ENCODE measurements at regions not wholly inside any gene's neighbourhood (a gene's known extent, or its start where the extent isn't known, plus 50 kb on each side); places are given as distances from the start of the nearest gene placed in this dataset.

GRCh38 chr1:68565923-68566322 lies 69.0 kb upstream of the DEPDC1 start (continued):
- no peak for TF ChIP-seq USF2 (CRISPR knock-in tag; IDR thresholded peaks at IDR 0.05)
- TF ChIP-seq E2F5 (CRISPR knock-in tag; IDR thresholded peaks at IDR 0.05), result no peak
- TF ChIP-seq ATF6 (CRISPR knock-in tag; IDR thresholded peaks at IDR 0.05), result no peak
- TF ChIP-seq MYBL2 (CRISPR knock-in tag; IDR thresholded peaks at IDR 0.05), result no peak

- H3K27ac Mint-ChIP-seq, result no peak overlapping the region
- no peaks in the 10 kb centered on the region for H3K27me3 Mint-ChIP-seq (ENCODE audit: low read depth)
- DNase-seq (ENCODE audit: low spot score) (no peak), ATAC-seq (no peak)
- no peaks in the 10 kb centered on the region for H3K9me3 Mint-ChIP-seq
- H3K4me3 Mint-ChIP-seq, result no peak overlapping the region
- CTCF ChIA-PET, result no interaction called here
- POLR2A ChIA-PET, result no interaction called here
- H3K36me3 Mint-ChIP-seq, result no peaks in the 10 kb centered on the region
- H3K4me1 Mint-ChIP-seq, result peaks cover 5% of the 10 kb centered on the region
- no peak for TF ChIP-seq ERG (CRISPR knock-in tag; IDR thresholded peaks at IDR 0.05)
Observed at GRCh38 chr1:68570871-68571270, 74.0 kb upstream of the DEPDC1 start.

GRCh38 chr1:68571454-68572235 lies 74.8 kb upstream of the DEPDC1 start:
- no peak for TF ChIP-seq ZNF671 (CRISPR knock-in tag; IDR thresholded peaks at IDR 0.05)
- no peak for TF ChIP-seq ZNF416 (CRISPR knock-in tag; IDR thresholded peaks at IDR 0.05)
- DNase-seq (ENCODE audit: low spot score) (no peak), ATAC-seq (no peak)
- H3K9me3 Mint-ChIP-seq, result no peaks in the 10 kb centered on the region
- H3K27me3 Mint-ChIP-seq (ENCODE audit: low read depth), result no peaks in the 10 kb centered on the region
- CTCF ChIA-PET, result no interaction called here
- no peaks in the 10 kb centered on the region for H3K36me3 Mint-ChIP-seq
- no peaks in the 10 kb centered on the region for H3K4me1 Mint-ChIP-seq
- H3K27ac Mint-ChIP-seq, result no peak overlapping the region
- POLR2A ChIA-PET, result interaction anchor here (0.8 kb wide), 1 partner anchor 28 kb away, joined by 3 read pairs; no protein-coding TSS in a partner anchor
- no peak overlapping the region for H3K4me3 Mint-ChIP-seq

GRCh38 chr1:68585351-68585750 lies 88.5 kb upstream of the DEPDC1 start:
- ChIA-PET CTCF (no interaction called here), POLR2A (no interaction called here)
- no peak for DNase-seq (ENCODE audit: low spot score)
- no peak for ATAC-seq
- no peaks in the 10 kb centered on the region for H3K27me3 Mint-ChIP-seq (ENCODE audit: low read depth)
- no peak overlapping the region for H3K4me3 Mint-ChIP-seq
- H3K4me1 Mint-ChIP-seq, result no peaks in the 10 kb centered on the region
- H3K27ac Mint-ChIP-seq, result no peak overlapping the region
- peaks cover 28% of the 10 kb centered on the region for H3K9me3 Mint-ChIP-seq
- H3K36me3 Mint-ChIP-seq, result peaks cover 12% of the 10 kb centered on the region
- TF ChIP-seq CDX4 (CRISPR knock-in tag; IDR thresholded peaks at IDR 0.05; ENCODE audit: borderline replicate concordance) (no peak), FOXP1 (CRISPR knock-in tag; IDR thresholded peaks at IDR 0.05; ENCODE audit: borderline replicate concordance) (no peak), GRHL2 (CRISPR knock-in tag; IDR thresholded peaks at IDR 0.05; ENCODE audit: insufficient replicate concordance, severe bottlenecking) (no peak), TCF7 (CRISPR knock-in tag; IDR thresholded peaks at IDR 0.05; ENCODE audit: low read depth) (no peak), JAZF1 (CRISPR knock-in tag; IDR thresholded peaks at IDR 0.05) (no peak), SOX15 (CRISPR knock-in tag; IDR thresholded peaks at IDR 0.05) (no peak), TEAD4 (CRISPR knock-in tag; IDR thresholded peaks at IDR 0.05) (no peak), FOXP4 (CRISPR knock-in tag; IDR thresholded peaks at IDR 0.05) (no peak), ZNF532 (CRISPR knock-in tag; IDR thresholded peaks at IDR 0.05; ENCODE audit: borderline replicate concordance) (no peak), RORB (CRISPR knock-in tag; IDR thresholded peaks at IDR 0.05) (no peak)

All from WTC11 (cell line).